GM12878 (cell line): ENCODE measurements at regions not wholly inside any gene's neighbourhood (a gene's known extent, or its start where the extent isn't known, plus 50 kb on each side); places are given as distances from the start of the nearest gene placed in this dataset.

Experiments
- ATAC-seq: fragments of 200-7000 bp; cut with Tn5 transposase; 3 replicates; pipeline ENCODE4 v1.9.1; 2020; ENCODE audit warnings: mild to moderate bottlenecking, moderate library complexity
- BruUV-seq: library from RNA; stranded (reverse); fragments of 400-500 nt; replicated peaks from 2 replicates; lab custom pipeline; 2021; lab: Mats Ljungman, UMichigan
- CTCF ChIA-PET: fragments of 300-600 bp; sonication (Branson Sonifier 250); formaldehyde crosslinking; extraction: SDS; loops from one replicate; lab custom pipeline; 2021; ENCODE audit warnings: inconsistent platforms; lab: Yijun Ruan, JAX
- POLR2A ChIA-PET: fragments of 350-600 bp; formaldehyde crosslinking; extraction: SDS; loops from one replicate; lab custom pipeline; 2021; ENCODE audit warnings: inconsistent platforms; lab: Charles Lee
- RAD21 ChIA-PET: fragments of 300-600 bp; sonication (Branson Sonifier 250); formaldehyde crosslinking; loops from one replicate; lab custom pipeline; 2023; ENCODE audit warnings: antibody characterized with exemption; ENCODE audit not compliant: unreplicated experiment; lab: Charles Lee
- SMC1A ChIA-PET: fragments of 300-600 bp; sonication (Branson Sonifier 250); formaldehyde crosslinking; loops from one replicate; lab custom pipeline; 2023; ENCODE audit not compliant: unreplicated experiment, uncharacterized antibody; lab: Charles Lee
- DNase-seq: peaks from one replicate; pipeline ENCODE4 v3.0.0-alpha.2; 2011; ENCODE audit warnings: low read depth, low spot score
- FAIRE-seq: peaks from 3 replicates; lab custom pipeline; 2011; peaks lifted over from hg19 to GRCh38; lab: Jason Lieb, UNC
- H2AFZ ChIP-seq: 2 replicates; pipeline ENCODE4 v1.6.0; 2011; ENCODE audit warnings: low read depth, low read length, control low read depth; ENCODE audit not compliant: control insufficient read depth
- H3K27ac ChIP-seq: 2 replicates; pipeline ENCODE4 v1.5.1; 2011; ENCODE audit warnings: control low read depth; ENCODE audit not compliant: control insufficient read depth, insufficient read depth
- H3K27me3 ChIP-seq, 2 experiments: replicated peaks in 1 of 2; 2 replicates each; pipeline versions ENCODE4 v1.6.0 to v1.6.1; 2011; ENCODE audit warnings: low read length in 1 of 2; ENCODE audit not compliant: control insufficient read depth in 2 of 2, insufficient read depth in 2 of 2
- H3K36me3 ChIP-seq, 2 experiments: 2 replicates each; pipeline ENCODE4 v1.5.1; 2011; ENCODE audit warnings: low read length in 1 of 2; ENCODE audit not compliant: control insufficient read depth in 2 of 2, insufficient read depth in 2 of 2
- H3K4me1 ChIP-seq: 2 replicates; pipeline ENCODE4 v1.6.1; 2011; ENCODE audit warnings: mild to moderate bottlenecking, low read length, moderate library complexity, mixed read lengths; ENCODE audit not compliant: control insufficient read depth, insufficient read depth
- H3K4me2 ChIP-seq: 2 replicates; pipeline ENCODE4 v1.6.0; 2011; ENCODE audit warnings: control low read depth; ENCODE audit not compliant: control insufficient read depth, insufficient read depth
- H3K4me3 ChIP-seq: fragments of 200-600 bp; sonication (generic); 2 replicates; pipeline ENCODE4 v1.5.1; 2016
- H3K79me2 ChIP-seq: 2 replicates; pipeline ENCODE4 v1.6.0; 2011; ENCODE audit warnings: low read length; ENCODE audit not compliant: control insufficient read depth, insufficient read depth
- H3K9ac ChIP-seq: 2 replicates; pipeline ENCODE4 v1.8.0; 2011; ENCODE audit warnings: low read length, control low read depth, mixed read lengths; ENCODE audit not compliant: control insufficient read depth, insufficient read depth
- H3K9me3 ChIP-seq: replicated peaks from 3 replicates; pipeline ENCODE4 v1.5.1; 2011; ENCODE audit warnings: mild to moderate bottlenecking, low read length; ENCODE audit not compliant: control insufficient read depth, insufficient read depth
- H4K20me1 ChIP-seq: 2 replicates; pipeline ENCODE4 v1.6.0; 2011; ENCODE audit not compliant: control insufficient read depth, insufficient read depth
- ATF2 ChIP-seq: IDR thresholded peaks from 2 replicates; pipeline ENCODE4 v1.6.1; 2012; ENCODE audit warnings: low read length, inconsistent platforms
- BCL11A ChIP-seq: IDR thresholded peaks from 2 replicates; pipeline ENCODE4 v1.6.1; 2011; ENCODE audit warnings: low read depth, low read length
- BHLHE40 ChIP-seq, 2 experiments: fragments of 450-650 bp in 1 of 2; IDR thresholded peaks; 2 replicates each; pipeline ENCODE4 v1.6.1; 2011 to 2017; ENCODE audit warnings: low read depth in 2 of 2, borderline replicate concordance in 1 of 2, improper control_type of control experiment in 1 of 2, low read length in 1 of 2, mild to moderate bottlenecking in 1 of 2
- EED ChIP-seq: sonication (generic); IDR thresholded peaks from 2 replicates; pipeline ENCODE4 v1.6.1; 2016; ENCODE audit warnings: antibody characterized with exemption, low read depth
- LARP7 ChIP-seq: fragments of 450-650 bp; IDR thresholded peaks from 2 replicates; pipeline ENCODE4 v1.6.1; 2017; ENCODE audit warnings: mild to moderate bottlenecking
- NR2C2 ChIP-seq: IDR thresholded peaks from 2 replicates; pipeline ENCODE4 v1.6.1; 2011; ENCODE audit warnings: borderline replicate concordance, low read depth; ENCODE audit not compliant: control insufficient read depth, insufficient read length
- PAX5 ChIP-seq: IDR thresholded peaks from 2 replicates; pipeline ENCODE4 v1.6.1; 2011; ENCODE audit warnings: low read depth, low read length, borderline replicate concordance
- PKNOX1 ChIP-seq: fragments of 450-650 bp; IDR thresholded peaks from 2 replicates; pipeline ENCODE4 v1.6.1; 2016; ENCODE audit warnings: mild to moderate bottlenecking
- RFX5 ChIP-seq: IDR thresholded peaks from 2 replicates; pipeline ENCODE4 v1.6.1; 2011; ENCODE audit warnings: low read depth, low read length, improper control_type of control experiment
- USF1 ChIP-seq: IDR thresholded peaks from 2 replicates; pipeline ENCODE4 v1.6.1; 2011; ENCODE audit warnings: borderline replicate concordance, low read depth, mild to moderate bottlenecking, moderate library complexity, mixed read lengths, low read length; ENCODE audit not compliant: insufficient read depth; ENCODE audit errors: extremely low read length
- WGBS: methylation state at CpG from one replicate; pipeline ENCODE4 v1.1.6; 2016; ENCODE audit warnings: low lambda C conversion rate; ENCODE audit not compliant: insufficient replicate concordance, insufficient coverage; ENCODE audit errors: missing lambda C conversion rate; 5-methylcytosine and 5-hydroxymethylcytosine counted together
- in situ Hi-C: fragments of 300-500 bp; cut with MboI; formaldehyde crosslinking; loops from 9 replicates; pipeline ENCODE4 v1.14.3; 2018; ENCODE audit warnings: mixed read lengths
- intact Hi-C: fragments of 100-400 bp; cut with micrococcal nuclease; formaldehyde crosslinking; loops from one replicate; pipeline ENCODE4 v1.14.2; 2022; ENCODE audit not compliant: unreplicated experiment

GRCh38 chr6:126268092-126268491, 71.8 kb upstream of the CENPW start (continued):
- peak; percentile 72 for TF ChIP-seq PKNOX1
- TF ChIP-seq BCL11A, result peak; percentile 54; the same call in 1 of the 2 replicates
- TF ChIP-seq PAX5, result peak; percentile 38; the same call in 1 of the 2 replicates
- TF ChIP-seq BHLHE40 (IDR thresholded peaks at IDR 0.05; ENCODE audit: borderline replicate concordance in 1 of 2, low read depth in 2 of 2, low read length in 1 of 2), result peak in 1 of 2 experiments; percentile 12; a peak in 1 of 4 replicates
- TF ChIP-seq RFX5, result no peak
- peak; percentile 64; the same call in 1 of the 2 replicates for TF ChIP-seq EED
- TF ChIP-seq, all 136 proteins: peak for 17

GRCh38 chr6:126280287-126280686, 59.6 kb upstream of the CENPW start:
- FAIRE-seq, result no peak
- Histone ChIP-seq H3K9ac (no peak overlapping the region), H3K36me3 (no peaks in the 10 kb centered on the region), H3K27me3 (no peaks in the 10 kb centered on the region), H3K4me1 (no peaks in the 10 kb centered on the region), H3K79me2 (no peaks in the 10 kb centered on the region), H3K4me3 (no peak overlapping the region), H3K4me2 (no peak overlapping the region), H4K20me1 (no peaks in the 10 kb centered on the region), H2AFZ (no peak overlapping the region), H3K27ac (no peak overlapping the region), H3K9me3 (no peaks in the 10 kb centered on the region)
- intact Hi-C loops, result no loop called here
- no TSS peak for BruUV-seq
- POLR2A ChIA-PET, result no interaction called here
- CTCF ChIA-PET, result interaction anchor here (0.6 to 0.7 kb wide), 2 partner anchors 18 to 103 kb away, joined by 3 read pairs; no protein-coding TSS in a partner anchor
- DNase-seq, result no peak
- SMC1A ChIA-PET, result interaction anchor here (0.7 to 1.1 kb wide), 3 partner anchors 10 to 23 kb away, joined by 3 read pairs; no protein-coding TSS in a partner anchor
- in situ Hi-C loops, result no loop called here
- RAD21 ChIA-PET, result no interaction called here
- WGBS, result 41% methylated on average over 4 of the region's 4 CpGs
- no peak for TF ChIP-seq BHLHE40 (IDR thresholded peaks at IDR 0.05; ENCODE audit: borderline replicate concordance in 1 of 2, low read depth in 2 of 2, low read length in 1 of 2)
- no peak for TF ChIP-seq NR2C2
- no peak for TF ChIP-seq USF1
- no peak for TF ChIP-seq ATF2
- no peak for TF ChIP-seq LARP7
- ATAC-seq, result no peak
